HUES48 (cell line): ENCODE measurements at regions not wholly inside any gene's neighbourhood (a gene's known extent, or its start where the extent isn't known, plus 50 kb on each side); places are given as distances from the start of the nearest gene placed in this dataset.

Experiments used
- H3K27ac ChIP-seq: one replicate; pipeline ENCODE4 v1.7.0; 2013; ENCODE audit warnings: low read depth, low read length, inconsistent platforms
- H3K27me3 ChIP-seq: 2 replicates; pipeline ENCODE4 v1.6.1; 2013; ENCODE audit warnings: mild to moderate bottlenecking, low read length; ENCODE audit not compliant: control insufficient read depth, insufficient read depth
- H3K36me3 ChIP-seq: 2 replicates; pipeline ENCODE4 v1.6.1; 2013; ENCODE audit warnings: low read length; ENCODE audit not compliant: control insufficient read depth, insufficient read depth
- H3K4me1 ChIP-seq: 2 replicates; pipeline ENCODE4 v1.6.1; 2013; ENCODE audit warnings: mild to moderate bottlenecking, low read length; ENCODE audit not compliant: control insufficient read depth, insufficient read depth
- H3K4me3 ChIP-seq: 2 replicates; pipeline ENCODE4 v1.5.1; 2013; ENCODE audit warnings: mild to moderate bottlenecking, low read depth, low read length
- H3K9ac ChIP-seq: 2 replicates; pipeline ENCODE4 v1.6.1; 2013; ENCODE audit warnings: mild to moderate bottlenecking, low read depth, low read length, moderate library complexity
- H3K9me3 ChIP-seq: 2 replicates; pipeline ENCODE4 v1.6.1; 2013; ENCODE audit warnings: low read length; ENCODE audit not compliant: control insufficient read depth, insufficient read depth

DNA sequence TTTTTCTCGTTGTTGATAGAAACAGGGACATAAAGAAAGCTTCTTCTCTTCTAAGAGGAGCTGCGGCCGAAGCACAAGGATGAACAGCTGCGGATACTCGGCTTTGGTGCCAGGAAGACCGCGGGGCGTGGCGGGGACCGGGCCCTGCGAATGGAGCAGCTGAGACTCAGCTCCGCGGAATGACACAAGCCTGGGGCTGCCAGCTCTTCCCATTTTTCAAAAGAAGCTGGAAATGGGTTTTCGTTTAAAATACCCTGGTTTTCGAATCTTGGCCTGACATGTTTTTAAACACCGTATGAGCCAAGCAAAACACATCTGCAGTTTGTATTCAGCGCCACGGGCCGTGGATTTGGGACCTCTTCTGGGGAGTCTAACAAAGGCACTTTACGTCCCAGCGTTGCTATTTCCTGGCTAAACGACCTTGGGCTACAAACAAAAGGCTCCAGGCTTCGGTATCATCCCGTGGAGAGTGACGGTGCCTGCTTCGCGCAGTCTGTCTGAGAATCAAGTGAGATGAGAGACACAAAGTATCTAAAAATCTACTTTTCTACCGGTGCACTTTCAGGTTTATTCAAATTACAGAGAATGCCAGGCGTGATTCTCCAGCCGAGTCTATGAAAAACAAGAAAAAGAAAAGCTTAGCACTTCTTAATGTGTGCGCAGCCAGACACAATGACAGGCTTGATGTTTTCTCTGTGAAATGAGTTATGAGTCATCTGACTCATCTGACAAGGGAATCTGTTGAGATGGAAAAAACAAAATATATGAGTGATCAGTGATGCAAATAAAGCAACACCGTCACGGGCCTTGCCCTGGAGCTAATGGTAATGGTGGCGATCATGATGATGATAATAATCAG is 114.0 kb upstream of the TMEM132D start:
- Histone ChIP-seq H3K9me3 (no peaks in the 10 kb centered on the region), H3K36me3 (no peaks in the 10 kb centered on the region), H3K4me3 (no peak overlapping the region), H3K27ac (no peak overlapping the region), H3K9ac (no peak overlapping the region), H3K27me3 (peaks cover 31% of the 10 kb centered on the region), H3K4me1 (0 out of 2 replicates have a peak, but pooled peaks cover 6% of the 10 kb centered on the region)

DNA sequence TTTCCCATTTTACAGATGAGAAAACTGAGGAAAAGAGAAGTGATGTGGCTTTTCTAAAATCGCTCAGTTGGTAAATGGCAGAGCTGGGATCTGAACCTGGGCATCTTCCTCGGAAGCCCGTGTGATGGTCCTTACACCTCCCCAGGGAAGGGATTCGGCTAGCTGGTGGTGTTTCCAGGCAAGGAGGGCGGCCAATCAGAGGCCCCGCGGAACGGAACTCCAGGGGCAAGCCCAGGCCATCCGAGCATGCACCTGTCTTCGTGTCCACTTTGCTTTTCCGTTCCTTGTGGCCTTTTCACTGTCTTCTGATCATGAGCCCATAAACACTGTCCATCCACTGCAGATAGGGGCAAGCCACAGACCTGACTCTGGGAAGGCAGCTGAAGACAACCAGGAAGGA is 114.8 kb upstream of the TMEM132D start:
- H3K9ac ChIP-seq: no peak overlapping the region
- H3K9me3 ChIP-seq: no peaks in the 10 kb centered on the region
- peaks cover 24% of the 10 kb centered on the region for H3K27me3 ChIP-seq
- H3K36me3 ChIP-seq: no peaks in the 10 kb centered on the region
- 0 out of 2 replicates have a peak, but pooled peaks cover 6% of the 10 kb centered on the region for H3K4me1 ChIP-seq
- H3K27ac ChIP-seq: no peak overlapping the region
- H3K4me3 ChIP-seq: no peak overlapping the region

DNA sequence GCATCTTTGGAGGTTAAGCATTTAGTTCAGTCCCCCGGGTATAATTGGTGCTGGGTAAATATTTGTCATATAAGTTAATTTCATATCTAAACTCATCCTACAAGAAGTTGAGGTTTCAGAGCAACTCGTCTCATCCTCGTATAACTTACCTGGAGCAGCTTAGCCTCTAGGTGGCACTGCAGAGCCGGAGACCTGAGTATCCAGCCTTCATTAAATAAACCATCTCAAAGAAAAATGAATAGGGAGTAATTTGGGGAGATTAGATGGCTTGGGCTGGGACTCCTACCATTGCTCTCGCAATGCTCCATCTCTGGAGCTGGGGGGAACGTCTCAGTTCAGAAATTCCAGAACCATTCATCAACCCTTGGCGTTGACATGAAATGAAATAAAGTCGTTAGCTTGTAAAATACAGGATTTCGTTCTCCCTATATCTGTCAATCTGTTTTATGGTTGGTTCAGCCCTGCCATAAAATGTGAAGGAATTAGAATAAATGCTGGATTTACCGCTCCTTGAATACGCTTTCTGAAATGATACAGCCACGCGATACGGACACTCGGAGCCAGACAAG is 122.9 kb upstream of the TMEM132D start:
- no peaks in the 10 kb centered on the region for H3K36me3 ChIP-seq
- H3K9ac ChIP-seq: no peak overlapping the region
- H3K4me3 ChIP-seq: no peak overlapping the region
- H3K27ac ChIP-seq: no peak overlapping the region
- peaks cover 26% of the 10 kb centered on the region; the same call in 1 of the 2 replicates for H3K27me3 ChIP-seq
- H3K4me1 ChIP-seq: no peaks in the 10 kb centered on the region
- no peaks in the 10 kb centered on the region for H3K9me3 ChIP-seq

DNA sequence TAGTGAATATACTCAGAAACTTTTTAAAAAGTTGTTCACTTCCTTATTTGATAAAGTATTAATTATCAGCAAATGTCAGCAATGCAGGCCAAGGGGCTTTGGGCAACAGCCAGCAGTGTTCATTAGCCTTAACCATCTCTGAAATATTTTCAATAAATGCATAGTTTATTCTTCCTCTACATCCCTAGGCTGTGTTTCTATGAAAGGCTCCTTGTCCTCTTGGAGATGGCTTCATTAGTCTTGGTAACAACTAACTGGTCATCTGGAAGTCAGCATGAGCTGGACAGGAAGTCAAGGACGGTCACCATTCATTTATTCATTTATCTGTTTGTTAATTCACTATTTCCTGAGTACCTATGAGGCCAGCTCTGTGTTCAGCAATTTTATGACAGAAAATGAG is 124.0 kb upstream of the TMEM132D start:
- H3K27me3 ChIP-seq: peaks cover 29% of the 10 kb centered on the region; the same call in 1 of the 2 replicates
- no peak overlapping the region for H3K9ac ChIP-seq
- H3K9me3 ChIP-seq: no peaks in the 10 kb centered on the region

DNA sequence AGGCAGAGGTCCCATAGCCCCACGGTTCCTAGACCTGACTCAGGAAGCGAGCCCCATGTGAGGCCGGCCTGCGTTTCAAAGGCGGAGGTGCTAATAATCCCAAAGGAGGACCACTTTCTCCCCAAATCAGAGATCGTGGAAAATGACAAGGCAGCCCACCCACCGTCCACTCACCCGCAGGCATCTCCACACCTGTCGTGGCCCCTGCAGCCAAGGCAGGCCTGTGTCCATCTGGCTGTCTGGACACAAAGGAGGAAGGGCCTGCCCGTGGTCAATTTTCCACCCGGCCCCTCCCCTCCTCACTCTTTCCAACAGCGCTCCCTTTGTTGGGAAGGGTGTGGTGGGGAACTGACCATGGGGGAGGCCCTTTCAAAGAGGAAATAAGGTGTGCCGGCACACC is 125.3 kb upstream of the TMEM132D start:
- Histone ChIP-seq H3K27me3 (peaks cover 42% of the 10 kb centered on the region), H3K27ac (no peak overlapping the region), H3K4me3 (no peak overlapping the region), H3K9ac (no peak overlapping the region), H3K4me1 (no peaks in the 10 kb centered on the region), H3K9me3 (no peaks in the 10 kb centered on the region), H3K36me3 (no peaks in the 10 kb centered on the region)

More for the DNA sequence above, 124.0 kb upstream of the TMEM132D start:
- Histone ChIP-seq H3K4me1 (no peaks in the 10 kb centered on the region), H3K4me3 (no peak overlapping the region), H3K36me3 (no peaks in the 10 kb centered on the region), H3K27ac (no peak overlapping the region)

DNA sequence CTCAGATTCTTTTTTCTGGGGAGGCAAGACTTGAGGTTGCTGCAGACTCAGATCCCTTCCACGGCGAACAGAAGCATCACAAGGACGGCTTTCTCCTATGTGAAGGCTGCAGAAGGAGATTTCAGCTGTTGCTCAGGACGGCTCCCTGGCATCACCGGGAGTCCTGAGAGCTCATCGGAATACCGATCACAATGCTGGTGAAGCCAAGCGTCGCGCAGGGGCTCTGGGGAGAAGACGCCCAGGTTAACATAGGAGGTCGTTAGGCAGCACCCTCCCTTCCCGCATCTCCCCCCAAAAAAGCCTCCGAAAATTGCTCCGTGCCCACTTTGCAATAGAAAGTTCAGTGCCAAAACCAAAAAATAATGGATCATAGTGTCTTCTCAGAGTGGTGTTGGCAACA is 127.2 kb upstream of the TMEM132D start:
- Histone ChIP-seq H3K27me3 (peaks cover 59% of the 10 kb centered on the region), H3K4me3 (no peak overlapping the region), H3K9ac (no peak overlapping the region), H3K4me1 (no peaks in the 10 kb centered on the region), H3K36me3 (no peaks in the 10 kb centered on the region), H3K9me3 (no peaks in the 10 kb centered on the region), H3K27ac (no peak overlapping the region)

DNA sequence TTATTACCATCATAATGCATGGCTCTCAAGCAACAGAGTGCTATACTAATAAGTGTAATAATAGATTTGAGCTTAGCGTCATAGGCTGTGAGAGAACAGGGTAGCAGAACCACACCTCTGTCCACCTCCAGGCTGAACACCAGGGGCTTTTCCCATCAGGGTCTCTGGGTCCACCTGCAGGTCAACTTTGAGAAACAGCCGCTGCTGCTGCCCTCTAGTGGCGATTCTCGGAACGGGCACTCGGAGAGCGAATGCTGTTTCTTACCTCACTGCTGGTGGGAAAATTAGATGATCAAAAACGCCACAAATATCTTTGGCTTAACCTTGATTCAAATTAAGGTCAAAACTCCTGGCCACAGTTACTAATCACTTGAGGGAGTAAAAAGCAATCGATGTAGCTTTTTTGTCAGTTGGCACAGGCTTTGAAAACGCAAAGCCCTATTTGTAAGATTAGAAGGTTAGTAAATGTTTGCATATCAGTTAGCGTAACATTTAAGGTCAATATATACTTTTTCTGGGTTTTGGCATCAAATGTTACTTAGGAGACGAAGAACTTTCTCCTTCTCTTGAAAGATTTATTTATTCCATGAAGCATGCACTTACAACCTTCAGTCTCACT is 127.9 kb upstream of the TMEM132D start:
- Histone ChIP-seq H3K27me3 (peaks cover 62% of the 10 kb centered on the region), H3K4me1 (no peaks in the 10 kb centered on the region), H3K27ac (no peak overlapping the region), H3K36me3 (no peaks in the 10 kb centered on the region), H3K4me3 (no peak overlapping the region), H3K9me3 (no peaks in the 10 kb centered on the region), H3K9ac (no peak overlapping the region)

DNA sequence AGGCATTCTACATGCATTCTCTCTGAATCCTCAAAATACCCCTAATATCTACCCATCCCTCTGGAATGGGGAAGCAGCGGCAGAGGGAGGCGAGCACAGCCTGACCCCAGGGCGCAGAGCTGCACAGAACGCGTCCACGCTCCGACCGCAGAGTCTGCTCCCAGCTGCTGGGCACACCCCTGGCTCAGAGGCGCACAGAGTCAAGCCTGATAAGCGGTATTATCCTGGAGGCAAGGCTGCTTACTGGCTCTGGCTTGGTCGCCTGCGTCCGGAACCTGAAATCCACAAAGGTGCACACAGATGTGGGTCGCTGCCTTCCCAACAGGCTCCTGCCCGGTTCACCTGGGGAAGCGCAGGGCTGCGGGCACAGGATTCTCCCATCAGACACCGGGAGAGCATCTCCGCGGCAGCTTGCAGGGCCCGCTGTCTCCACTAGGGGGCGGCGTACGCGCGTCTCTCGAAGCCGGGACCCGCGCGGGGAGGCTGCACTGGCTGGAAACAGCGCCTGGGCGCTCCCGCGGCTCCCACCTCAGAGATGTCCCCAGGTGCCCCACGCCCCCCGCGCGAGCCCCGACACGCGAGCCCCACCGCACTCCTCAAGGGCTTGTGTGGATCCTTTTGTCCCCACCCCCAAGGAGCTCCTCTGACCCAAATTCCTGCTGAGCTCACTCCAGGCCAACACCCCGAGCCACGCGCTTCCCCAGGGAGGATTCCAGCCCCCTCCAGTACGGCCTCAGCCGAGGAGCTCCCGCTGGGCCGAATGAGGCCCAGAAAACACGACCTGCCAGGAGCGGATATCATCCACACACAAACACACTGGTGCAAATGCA is 120.1 kb upstream of the FZD10 start:
- peaks cover 21% of the 10 kb centered on the region for H3K4me1 ChIP-seq
- H3K9ac ChIP-seq: no peak overlapping the region

DNA sequence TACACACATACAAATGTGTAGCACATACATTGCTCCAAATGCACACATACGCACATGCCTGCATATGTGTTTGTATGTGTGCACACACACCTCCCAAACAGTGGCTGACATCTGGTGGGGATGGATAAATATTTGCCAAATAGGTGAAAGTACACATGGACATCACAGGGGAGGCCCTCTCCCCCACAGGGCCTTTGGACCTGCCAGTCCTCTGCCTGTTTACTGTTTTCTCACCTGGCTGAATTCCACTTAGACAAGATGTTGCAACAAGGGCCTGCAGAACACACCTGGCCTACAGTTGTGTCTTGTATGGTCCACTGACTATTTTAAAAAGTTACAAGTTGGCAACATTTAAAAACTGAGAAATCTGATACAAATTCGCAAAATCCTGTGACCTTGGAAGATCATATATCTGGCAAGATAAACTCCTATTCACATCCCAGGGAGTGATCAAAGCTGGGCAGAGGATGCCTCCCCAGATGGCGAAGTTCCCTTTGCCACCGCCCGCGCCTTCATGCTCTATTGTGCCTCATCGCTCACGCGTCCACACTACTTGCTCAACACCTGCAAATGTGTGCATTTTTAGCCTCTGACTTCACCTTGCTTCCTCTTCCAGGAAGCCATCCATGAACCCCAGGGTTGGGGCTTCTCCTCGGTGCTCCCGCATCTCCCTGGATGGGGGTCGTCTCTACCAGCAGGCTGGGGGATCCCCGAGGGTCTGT is 118.4 kb upstream of the FZD10 start:
- H3K27me3 ChIP-seq: peaks cover 96% of the 10 kb centered on the region
- H3K36me3 ChIP-seq: no peaks in the 10 kb centered on the region
- no peak overlapping the region for H3K4me3 ChIP-seq
- H3K9ac ChIP-seq: no peak overlapping the region
- no peaks in the 10 kb centered on the region for H3K9me3 ChIP-seq
- no peak overlapping the region for H3K27ac ChIP-seq
- peaks cover 21% of the 10 kb centered on the region for H3K4me1 ChIP-seq

More for the DNA sequence above, 120.1 kb upstream of the FZD10 start:
- H3K9me3 ChIP-seq: no peaks in the 10 kb centered on the region
- H3K27me3 ChIP-seq: peaks cover 94% of the 10 kb centered on the region
- no peaks in the 10 kb centered on the region for H3K36me3 ChIP-seq
- H3K27ac ChIP-seq: no peak overlapping the region
- no peak overlapping the region for H3K4me3 ChIP-seq

DNA sequence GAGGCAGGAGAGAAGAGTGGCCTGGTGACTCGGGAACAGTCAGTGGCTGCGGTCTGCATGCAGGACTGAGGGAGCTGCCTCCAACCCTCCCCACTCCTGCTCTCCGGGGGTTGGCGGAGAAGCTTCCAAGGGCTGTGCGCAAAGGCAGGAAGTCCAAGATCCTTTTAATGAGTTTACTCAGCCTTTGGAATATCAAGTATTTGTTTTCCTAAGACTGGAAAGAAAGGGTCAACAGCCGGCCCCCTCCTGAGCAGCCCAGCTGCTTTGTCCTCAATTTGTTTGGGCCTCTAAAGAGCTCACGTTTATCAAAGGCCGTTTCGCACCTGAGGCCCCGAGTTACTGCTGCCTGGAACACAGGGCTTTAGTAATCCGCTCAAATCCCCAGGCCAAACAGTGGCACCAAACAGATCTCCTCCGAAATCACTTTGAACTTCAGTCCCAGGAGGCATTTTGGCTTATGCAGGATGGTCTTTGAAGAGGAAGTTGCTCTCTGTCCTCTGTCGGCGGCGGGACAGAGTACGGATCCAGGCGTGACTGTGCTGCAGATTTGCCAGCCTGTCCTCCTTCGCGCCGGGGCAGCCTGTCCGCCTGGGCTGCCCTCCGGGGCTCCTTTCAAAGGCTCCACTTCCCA is 117.2 kb upstream of the FZD10 start:
- Histone ChIP-seq H3K9me3 (no peaks in the 10 kb centered on the region), H3K4me1 (peaks cover 21% of the 10 kb centered on the region), H3K36me3 (no peaks in the 10 kb centered on the region), H3K27ac (peak overlapping the region; percentile 59), H3K4me3 (peak overlapping the region; percentile 33; the same call in 1 of the 2 replicates), H3K9ac (no peak overlapping the region), H3K27me3 (peaks cover 96% of the 10 kb centered on the region)
